ENCODE measurements at regions not wholly inside any gene's neighbourhood (a gene's known extent, or its start where the extent isn't known, plus 50 kb on each side); places are given as distances from the start of the nearest gene placed in this dataset.

- TF ChIP-seq CTCF (IDR thresholded peaks at IDR 0.05): no peak
- no peak for TF ChIP-seq POLR2A (IDR thresholded peaks at IDR 0.05)
Measured at GRCh38 chr2:66134138-66134701, 300.7 kb upstream of the MEIS1 start.
